ENCODE measurements at regions not wholly inside any gene's neighbourhood (a gene's known extent, or its start where the extent isn't known, plus 50 kb on each side); places are given as distances from the start of the nearest gene placed in this dataset.

GRCh38 chrX:7280520-7280919, 132.6 kb upstream of the PUDP start:
- TF ChIP-seq, protein P1, sequence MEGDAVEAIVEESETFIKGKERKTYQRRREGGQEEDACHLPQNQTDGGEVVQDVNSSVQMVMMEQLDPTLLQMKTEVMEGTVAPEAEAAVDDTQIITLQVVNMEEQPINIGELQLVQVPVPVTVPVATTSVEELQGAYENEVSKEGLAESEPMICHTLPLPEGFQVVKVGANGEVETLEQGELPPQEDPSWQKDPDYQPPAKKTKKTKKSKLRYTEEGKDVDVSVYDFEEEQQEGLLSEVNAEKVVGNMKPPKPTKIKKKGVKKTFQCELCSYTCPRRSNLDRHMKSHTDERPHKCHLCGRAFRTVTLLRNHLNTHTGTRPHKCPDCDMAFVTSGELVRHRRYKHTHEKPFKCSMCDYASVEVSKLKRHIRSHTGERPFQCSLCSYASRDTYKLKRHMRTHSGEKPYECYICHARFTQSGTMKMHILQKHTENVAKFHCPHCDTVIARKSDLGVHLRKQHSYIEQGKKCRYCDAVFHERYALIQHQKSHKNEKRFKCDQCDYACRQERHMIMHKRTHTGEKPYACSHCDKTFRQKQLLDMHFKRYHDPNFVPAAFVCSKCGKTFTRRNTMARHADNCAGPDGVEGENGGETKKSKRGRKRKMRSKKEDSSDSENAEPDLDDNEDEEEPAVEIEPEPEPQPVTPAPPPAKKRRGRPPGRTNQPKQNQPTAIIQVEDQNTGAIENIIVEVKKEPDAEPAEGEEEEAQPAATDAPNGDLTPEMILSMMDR (IDR thresholded peaks at IDR 0.05) = no peak
- no peak for TF ChIP-seq POLR2A (IDR thresholded peaks at IDR 0.05)

Data from esophagus squamous epithelium (tissue), 4 donors.